OCI-LY1 (cell line): ENCODE measurements at regions not wholly inside any gene's neighbourhood (a gene's known extent, or its start where the extent isn't known, plus 50 kb on each side); places are given as distances from the start of the nearest gene placed in this dataset.

Experiments
- H2AFZ ChIP-seq: fragments of 200-600 bp; sonication (generic), shearing (Covaris generic); 2 replicates; pipeline ENCODE4 v1.6.0; 2014; ENCODE audit warnings: antibody characterized with exemption, mild to moderate bottlenecking, low read length
- H3F3A ChIP-seq: fragments of 200-600 bp; sonication (generic), shearing (Covaris generic); 2 replicates; pipeline ENCODE4 v1.6.0; 2014; ENCODE audit warnings: mild to moderate bottlenecking, antibody characterized with exemption, low read length, moderate library complexity; ENCODE audit not compliant: insufficient read depth
- H3K27ac ChIP-seq: fragments of 200-600 bp; sonication (generic); 2 replicates; pipeline ENCODE4 v1.5.1; 2014; ENCODE audit warnings: low read length, mixed run types, mild to moderate bottlenecking, low read depth; ENCODE audit not compliant: poor library complexity, severe bottlenecking
- H3K27me3 ChIP-seq: fragments of 200-600 bp; sonication (generic); 2 replicates; pipeline ENCODE4 v1.6.0; 2014; ENCODE audit warnings: antibody characterized with exemption, mild to moderate bottlenecking, low read length, moderate library complexity; ENCODE audit not compliant: insufficient read depth
- H3K36me3 ChIP-seq: fragments of 200-600 bp; sonication (generic); 2 replicates; pipeline ENCODE4 v1.6.1; 2014; ENCODE audit warnings: mild to moderate bottlenecking, antibody characterized with exemption, low read length, moderate library complexity, mixed read lengths; ENCODE audit not compliant: insufficient read depth
- H3K4me1 ChIP-seq: fragments of 200-600 bp; sonication (generic); 2 replicates; pipeline ENCODE4 v1.5.1; 2014; ENCODE audit warnings: mild to moderate bottlenecking, low read length, moderate library complexity; ENCODE audit not compliant: insufficient read depth, severe bottlenecking
- H3K4me2 ChIP-seq: fragments of 200-600 bp; sonication (generic), shearing (Covaris generic); 2 replicates; pipeline ENCODE4 v1.6.1; 2014; ENCODE audit warnings: low read length
- H3K4me3 ChIP-seq: fragments of 200-600 bp; sonication (generic); 2 replicates; pipeline ENCODE4 v1.5.1; 2014; ENCODE audit warnings: low read length, low read depth, mild to moderate bottlenecking, mixed read lengths; ENCODE audit not compliant: poor library complexity, severe bottlenecking
- H3K79me2 ChIP-seq: fragments of 200-600 bp; shearing (Covaris generic); 2 replicates; pipeline ENCODE4 v1.6.1; 2016; ENCODE audit warnings: mixed run types, low read length, mixed read lengths; ENCODE audit not compliant: insufficient read depth
- H3K9ac ChIP-seq: fragments of 200-600 bp; sonication (generic), shearing (Covaris generic); 2 replicates; pipeline ENCODE4 v1.6.1; 2014; ENCODE audit warnings: mild to moderate bottlenecking, low read length, mixed read lengths
- H3K9me2 ChIP-seq: fragments of 200-600 bp; sonication (generic), shearing (Covaris generic); 2 replicates; pipeline ENCODE4 v1.6.1; 2014; ENCODE audit warnings: low read depth, mild to moderate bottlenecking, low read length, mixed read lengths
- H3K9me3 ChIP-seq: fragments of 200-600 bp; shearing (Covaris generic); 2 replicates; pipeline ENCODE4 v1.6.1; 2014; ENCODE audit warnings: low read length, mixed read lengths
- H4K20me1 ChIP-seq: fragments of 200-600 bp; sonication (generic), shearing (Covaris generic); 2 replicates; pipeline ENCODE4 v1.6.0; 2016; ENCODE audit warnings: mild to moderate bottlenecking, low read length; ENCODE audit not compliant: insufficient read depth
- EZH2 ChIP-seq: fragments of 200-600 bp; sonication (generic), shearing (Covaris generic); IDR thresholded peaks from 2 replicates; pipeline ENCODE4 v1.8.0; 2017; ENCODE audit warnings: borderline replicate concordance, mixed run types, mild to moderate bottlenecking, antibody characterized with exemption, low read length, moderate library complexity, mixed read lengths
- TF ChIP-seq, protein P1 (sequence below): fragments of 200-600 bp; sonication (generic), shearing (Covaris generic); IDR thresholded peaks from 2 replicates; pipeline ENCODE4 v1.5.1; 2017; ENCODE audit warnings: mild to moderate bottlenecking, antibody characterized with exemption, low read length, moderate library complexity, mixed read lengths

DNA sequence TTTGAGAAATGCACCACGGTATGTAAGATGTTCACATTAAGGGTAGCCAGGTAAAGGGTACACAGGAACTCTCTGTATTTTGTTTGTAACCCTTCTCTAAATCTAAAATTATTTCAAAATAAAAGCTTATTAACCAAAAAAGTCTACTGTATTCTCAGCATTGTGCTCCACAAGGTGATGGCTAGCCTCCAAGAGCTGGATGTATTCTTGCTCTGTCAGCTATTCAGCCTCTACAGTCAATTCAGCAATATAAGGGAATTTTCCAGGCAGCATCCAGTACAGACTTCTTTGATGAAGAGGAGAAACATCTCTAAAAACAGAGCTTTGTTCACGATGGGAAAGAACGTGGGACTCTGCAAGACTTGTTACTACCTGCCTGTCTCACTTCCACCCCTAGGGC is 63.5 kb upstream of the MAOA start:
- H3K4me2 ChIP-seq: no peak overlapping the region
- H4K20me1 ChIP-seq: no peaks in the 10 kb centered on the region
- H3K79me2 ChIP-seq: no peaks in the 10 kb centered on the region
- no peaks in the 10 kb centered on the region for H3K9me2 ChIP-seq
- no peaks in the 10 kb centered on the region for H3F3A ChIP-seq
- H3K9me3 ChIP-seq: no peaks in the 10 kb centered on the region
- no peak overlapping the region for H3K9ac ChIP-seq
- no peak overlapping the region for H3K4me3 ChIP-seq
- H2AFZ ChIP-seq: no peak overlapping the region
- H3K27ac ChIP-seq: no peak overlapping the region
- no peaks in the 10 kb centered on the region for H3K4me1 ChIP-seq
- H3K27me3 ChIP-seq: no peaks in the 10 kb centered on the region
- H3K36me3 ChIP-seq: no peaks in the 10 kb centered on the region
- TF ChIP-seq, protein P1, sequence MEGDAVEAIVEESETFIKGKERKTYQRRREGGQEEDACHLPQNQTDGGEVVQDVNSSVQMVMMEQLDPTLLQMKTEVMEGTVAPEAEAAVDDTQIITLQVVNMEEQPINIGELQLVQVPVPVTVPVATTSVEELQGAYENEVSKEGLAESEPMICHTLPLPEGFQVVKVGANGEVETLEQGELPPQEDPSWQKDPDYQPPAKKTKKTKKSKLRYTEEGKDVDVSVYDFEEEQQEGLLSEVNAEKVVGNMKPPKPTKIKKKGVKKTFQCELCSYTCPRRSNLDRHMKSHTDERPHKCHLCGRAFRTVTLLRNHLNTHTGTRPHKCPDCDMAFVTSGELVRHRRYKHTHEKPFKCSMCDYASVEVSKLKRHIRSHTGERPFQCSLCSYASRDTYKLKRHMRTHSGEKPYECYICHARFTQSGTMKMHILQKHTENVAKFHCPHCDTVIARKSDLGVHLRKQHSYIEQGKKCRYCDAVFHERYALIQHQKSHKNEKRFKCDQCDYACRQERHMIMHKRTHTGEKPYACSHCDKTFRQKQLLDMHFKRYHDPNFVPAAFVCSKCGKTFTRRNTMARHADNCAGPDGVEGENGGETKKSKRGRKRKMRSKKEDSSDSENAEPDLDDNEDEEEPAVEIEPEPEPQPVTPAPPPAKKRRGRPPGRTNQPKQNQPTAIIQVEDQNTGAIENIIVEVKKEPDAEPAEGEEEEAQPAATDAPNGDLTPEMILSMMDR: no peak
- TF ChIP-seq EZH2: no peak

- H3F3A ChIP-seq: no peaks in the 10 kb centered on the region
- H4K20me1 ChIP-seq: no peaks in the 10 kb centered on the region
- H3K9me2 ChIP-seq: no peaks in the 10 kb centered on the region
- no peaks in the 10 kb centered on the region for H3K79me2 ChIP-seq
- H2AFZ ChIP-seq: no peak overlapping the region
- no peaks in the 10 kb centered on the region for H3K4me1 ChIP-seq
- no peak overlapping the region for H3K27ac ChIP-seq
- no peaks in the 10 kb centered on the region for H3K9me3 ChIP-seq
- H3K36me3 ChIP-seq: no peaks in the 10 kb centered on the region
- TF ChIP-seq, protein P1: no peak
- TF ChIP-seq EZH2: no peak
- H3K4me2 ChIP-seq: no peak overlapping the region
- no peaks in the 10 kb centered on the region for H3K27me3 ChIP-seq
- H3K9ac ChIP-seq: no peak overlapping the region
- H3K4me3 ChIP-seq: no peak overlapping the region
Measured at GRCh38 chrX:43595931-43596330, 60.2 kb upstream of the MAOA start.

DNA sequence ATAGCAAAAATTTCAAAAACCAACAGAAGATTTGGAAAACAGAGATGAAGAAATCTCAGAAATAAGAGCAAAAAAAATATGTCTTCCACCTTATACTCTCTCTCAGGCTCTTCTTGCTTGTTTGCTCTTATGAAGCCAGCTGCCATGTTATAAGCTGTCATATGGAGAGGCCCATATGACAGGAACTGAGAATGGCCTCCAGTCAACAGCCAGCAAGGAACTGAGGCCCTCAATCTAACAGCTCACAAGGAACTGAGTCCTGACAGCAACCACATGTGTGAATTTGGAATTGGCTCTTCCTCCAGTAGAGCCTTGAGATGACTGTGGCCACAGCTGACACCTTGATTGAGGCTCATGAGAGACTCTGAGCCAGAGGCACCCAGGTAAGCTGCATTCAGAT is 51.3 kb upstream of the MAOA start:
- Histone ChIP-seq H3K9me3 (no peaks in the 10 kb centered on the region), H3K9me2 (no peaks in the 10 kb centered on the region), H3K27me3 (no peaks in the 10 kb centered on the region), H3K4me2 (no peak overlapping the region), H3K9ac (no peak overlapping the region), H3K27ac (no peak overlapping the region), H3K4me1 (no peaks in the 10 kb centered on the region), H3F3A (no peaks in the 10 kb centered on the region), H3K4me3 (no peak overlapping the region), H4K20me1 (no peaks in the 10 kb centered on the region), H3K79me2 (no peaks in the 10 kb centered on the region), H2AFZ (no peak overlapping the region), H3K36me3 (no peaks in the 10 kb centered on the region)
- TF ChIP-seq, protein P1: no peak
- no peak for TF ChIP-seq EZH2
